HUES6 (cell line): ENCODE measurements at regions not wholly inside any gene's neighbourhood (a gene's known extent, or its start where the extent isn't known, plus 50 kb on each side); places are given as distances from the start of the nearest gene placed in this dataset.
A peak's percentile ranks its signal among the peaks of the same experiment; 100 is the strongest.
"Not testable (repeated sequence)": the region's sequence is repeated elsewhere in the genome, so short reads cannot be mapped to it uniquely, and the experiment has no call there.

Experiments used
- H3K27ac ChIP-seq: 2 replicates; pipeline ENCODE4 v1.7.0; 2013; ENCODE audit warnings: low read depth, mild to moderate bottlenecking, low read length, inconsistent platforms
- H3K27me3 ChIP-seq: 2 replicates; pipeline ENCODE4 v1.6.1; 2013; ENCODE audit warnings: low read length; ENCODE audit not compliant: control insufficient read depth, insufficient read depth
- H3K36me3 ChIP-seq: 2 replicates; pipeline ENCODE4 v1.6.1; 2013; ENCODE audit warnings: low read length; ENCODE audit not compliant: control insufficient read depth, insufficient read depth
- H3K4me1 ChIP-seq: 2 replicates; pipeline ENCODE4 v1.6.1; 2013; ENCODE audit warnings: low read length; ENCODE audit not compliant: control insufficient read depth, insufficient read depth
- H3K4me3 ChIP-seq: 2 replicates; pipeline ENCODE4 v1.5.1; 2013; ENCODE audit warnings: low read depth, low read length
- H3K9ac ChIP-seq: one replicate; pipeline ENCODE4 v1.6.1; 2013; ENCODE audit warnings: mild to moderate bottlenecking, low read length
- H3K9me3 ChIP-seq: 2 replicates; pipeline ENCODE4 v1.6.1; 2013; ENCODE audit warnings: low read depth, low read length; ENCODE audit not compliant: control insufficient read depth, insufficient read depth

GRCh38 chr11:128157423-128158298 is 429.7 kb downstream of the ETS1 start:
- no peak overlapping the region for H3K9ac ChIP-seq
- H3K4me1 ChIP-seq = no peaks in the 10 kb centered on the region; the same call in 1 of the 2 replicates
- H3K9me3 ChIP-seq = no peaks in the 10 kb centered on the region
- H3K27me3 ChIP-seq = no peaks in the 10 kb centered on the region
- H3K4me3 ChIP-seq = peak overlapping the region; percentile 54
- H3K36me3 ChIP-seq = no peaks in the 10 kb centered on the region
- H3K27ac ChIP-seq = no peak overlapping the region

DNA sequence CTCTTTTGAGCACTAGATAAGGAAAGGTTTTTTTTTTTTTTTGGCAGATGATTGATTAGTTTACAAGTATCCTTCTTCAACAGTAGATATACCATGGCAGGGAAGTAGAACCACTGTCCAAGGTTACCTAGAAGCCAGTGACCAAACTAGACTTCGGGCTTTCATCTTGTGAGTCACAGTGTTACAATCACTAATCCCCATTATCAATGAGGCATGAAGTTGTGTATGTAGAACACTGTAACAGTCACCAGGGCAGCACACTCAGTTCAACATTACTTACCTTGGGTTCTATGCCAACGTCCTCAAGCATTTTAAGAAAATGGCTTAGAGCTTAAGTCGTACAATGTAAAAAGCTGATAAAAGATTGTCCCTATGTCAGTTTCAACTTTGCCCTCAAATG is 430.9 kb downstream of the ETS1 start:
- Histone ChIP-seq H3K9ac (no peak overlapping the region), H3K4me3 (no peak overlapping the region)

GRCh38 chr11:128155590-128155989 is 431.8 kb downstream of the ETS1 start:
- H3K27ac ChIP-seq = no peak overlapping the region
- no peak overlapping the region for H3K4me3 ChIP-seq
- no peaks in the 10 kb centered on the region for H3K9me3 ChIP-seq
- H3K4me1 ChIP-seq = no peaks in the 10 kb centered on the region; the same call in 1 of the 2 replicates
- no peak overlapping the region for H3K9ac ChIP-seq
- H3K36me3 ChIP-seq = no peaks in the 10 kb centered on the region
- no peaks in the 10 kb centered on the region for H3K27me3 ChIP-seq

More for the DNA sequence above, 430.9 kb downstream of the ETS1 start:
- Histone ChIP-seq H3K27me3 (no peaks in the 10 kb centered on the region), H3K27ac (no peak overlapping the region), H3K4me1 (no peaks in the 10 kb centered on the region; the same call in 1 of the 2 replicates), H3K36me3 (no peaks in the 10 kb centered on the region), H3K9me3 (no peaks in the 10 kb centered on the region)

DNA sequence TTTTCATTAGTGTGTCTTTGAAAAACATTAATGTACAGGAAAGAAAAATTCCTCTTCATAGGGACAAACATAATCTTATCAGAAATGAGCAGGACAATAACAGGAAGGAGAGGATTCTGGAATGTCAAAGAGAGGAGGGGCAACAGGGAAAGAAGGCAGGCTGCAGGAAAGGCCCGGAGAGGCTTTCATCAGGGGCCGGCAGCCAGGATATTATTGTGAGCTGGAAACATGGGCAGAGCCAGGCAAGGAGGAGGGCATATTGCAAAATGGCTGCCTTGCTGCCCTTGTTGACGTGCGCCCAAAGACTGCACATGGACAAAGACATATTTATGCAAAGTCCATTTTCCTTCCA is 433.7 kb downstream of the ETS1 start:
- no peaks in the 10 kb centered on the region for H3K27me3 ChIP-seq
- H3K27ac ChIP-seq = no peak overlapping the region
- no peaks in the 10 kb centered on the region for H3K36me3 ChIP-seq
- no peaks in the 10 kb centered on the region; the same call in 1 of the 2 replicates for H3K4me1 ChIP-seq
- H3K9ac ChIP-seq = no peak overlapping the region
- no peaks in the 10 kb centered on the region for H3K9me3 ChIP-seq
- H3K4me3 ChIP-seq = no peak overlapping the region

DNA sequence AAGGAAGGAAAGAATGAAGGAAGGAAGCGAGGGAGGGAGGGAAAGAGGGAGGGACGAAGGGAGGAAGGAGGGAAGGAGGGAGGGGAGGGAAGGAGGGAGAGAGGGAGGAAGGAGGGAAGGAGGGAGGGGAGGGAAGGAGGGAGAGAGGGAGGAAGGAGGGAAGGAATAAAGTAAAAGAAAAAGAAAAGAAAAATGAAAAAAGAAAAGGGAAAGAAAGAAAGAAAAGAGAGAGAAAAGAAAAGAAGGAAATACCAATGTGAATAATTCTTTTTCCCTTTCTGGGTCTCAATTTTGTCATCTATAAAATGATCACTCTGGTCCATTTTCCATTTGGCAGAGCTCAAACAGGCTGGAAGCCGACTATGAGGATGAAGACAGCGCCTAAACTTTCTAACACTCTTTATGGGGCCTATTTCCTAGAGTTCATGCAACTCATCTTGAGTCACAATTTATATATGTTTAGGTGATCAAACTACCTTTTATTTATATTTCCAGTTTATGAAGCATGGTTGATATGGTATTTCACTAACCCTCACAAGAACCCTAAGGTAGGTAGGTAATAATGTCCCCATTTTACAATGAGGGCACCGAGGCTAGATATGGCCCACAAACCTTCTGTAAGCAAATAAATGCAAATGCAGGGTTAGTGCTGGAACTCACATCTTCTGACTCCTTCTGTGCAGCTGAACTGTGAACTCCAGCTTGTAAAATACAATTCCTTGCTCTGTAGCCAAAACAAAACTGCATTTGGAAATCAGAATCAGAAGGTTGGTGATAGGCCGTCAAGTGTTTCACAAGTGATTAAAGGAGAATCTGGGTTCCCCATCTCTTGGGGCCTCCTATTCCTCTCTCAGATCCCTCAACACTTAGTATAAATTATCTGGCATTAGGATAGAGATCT is 434.3 kb downstream of the ETS1 start:
- Histone ChIP-seq H3K4me3 (no peak overlapping the region), H3K9me3 (no peaks in the 10 kb centered on the region), H3K9ac (no peak overlapping the region), H3K27me3 (no peaks in the 10 kb centered on the region), H3K4me1 (no peaks in the 10 kb centered on the region; the same call in 1 of the 2 replicates), H3K27ac (no peak overlapping the region), H3K36me3 (no peaks in the 10 kb centered on the region)

DNA sequence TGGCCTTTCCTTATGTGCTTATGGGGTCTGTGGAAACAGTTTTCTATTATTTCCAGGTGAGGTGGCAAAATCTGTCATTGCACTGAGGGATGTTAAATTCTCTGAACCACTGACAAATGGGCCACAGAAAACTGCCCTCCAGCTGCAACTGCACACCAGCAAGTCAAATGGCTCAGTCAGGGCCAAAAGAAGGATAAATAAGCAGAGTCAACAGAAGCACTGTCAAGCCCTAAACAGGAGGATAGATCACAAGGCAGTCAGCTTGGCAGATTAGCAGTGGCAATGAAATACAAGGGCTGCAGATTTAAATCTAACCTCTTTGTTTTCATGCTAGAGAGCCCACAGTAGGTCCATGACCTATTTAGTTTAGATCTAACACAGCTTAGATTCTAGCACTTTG is 435.6 kb downstream of the ETS1 start:
- no peak overlapping the region for H3K27ac ChIP-seq
- H3K9ac ChIP-seq = no peak overlapping the region
- no peaks in the 10 kb centered on the region for H3K27me3 ChIP-seq
- H3K36me3 ChIP-seq = no peaks in the 10 kb centered on the region
- no peaks in the 10 kb centered on the region; the same call in 1 of the 2 replicates for H3K4me1 ChIP-seq
- no peaks in the 10 kb centered on the region for H3K9me3 ChIP-seq
- no peak overlapping the region for H3K4me3 ChIP-seq

DNA sequence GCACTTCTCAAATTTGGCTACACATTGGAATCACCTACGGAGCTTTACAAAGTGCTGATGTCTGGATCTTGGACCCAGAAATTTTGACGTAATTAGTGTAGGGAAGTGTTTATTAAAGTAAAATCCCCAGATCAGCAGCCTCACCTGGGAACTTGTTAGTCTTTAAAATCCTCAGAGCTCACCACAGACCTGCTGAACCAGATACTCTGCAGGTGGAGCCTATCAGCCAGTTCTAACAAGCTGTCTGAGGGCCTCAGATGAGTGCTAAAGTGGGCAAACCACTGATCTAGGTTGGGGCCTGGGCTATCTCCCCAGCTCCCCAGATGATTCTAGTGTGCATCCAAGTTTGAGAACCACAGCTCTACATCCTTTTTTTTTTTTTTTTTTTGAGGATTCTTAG is 436.0 kb downstream of the ETS1 start:
- Histone ChIP-seq H3K27ac (no peak overlapping the region), H3K4me3 (no peak overlapping the region), H3K9ac (no peak overlapping the region), H3K4me1 (no peaks in the 10 kb centered on the region; the same call in 1 of the 2 replicates), H3K9me3 (no peaks in the 10 kb centered on the region), H3K36me3 (no peaks in the 10 kb centered on the region), H3K27me3 (no peaks in the 10 kb centered on the region)

- Histone ChIP-seq H3K4me3 (no peak overlapping the region), H3K9me3 (no peaks in the 10 kb centered on the region), H3K27me3 (no peaks in the 10 kb centered on the region), H3K36me3 (no peaks in the 10 kb centered on the region), H3K4me1 (no peaks in the 10 kb centered on the region), H3K9ac (no peak overlapping the region), H3K27ac (no peak overlapping the region)
Observed at GRCh38 chr11:128148208-128148607, 439.1 kb downstream of the ETS1 start.

DNA sequence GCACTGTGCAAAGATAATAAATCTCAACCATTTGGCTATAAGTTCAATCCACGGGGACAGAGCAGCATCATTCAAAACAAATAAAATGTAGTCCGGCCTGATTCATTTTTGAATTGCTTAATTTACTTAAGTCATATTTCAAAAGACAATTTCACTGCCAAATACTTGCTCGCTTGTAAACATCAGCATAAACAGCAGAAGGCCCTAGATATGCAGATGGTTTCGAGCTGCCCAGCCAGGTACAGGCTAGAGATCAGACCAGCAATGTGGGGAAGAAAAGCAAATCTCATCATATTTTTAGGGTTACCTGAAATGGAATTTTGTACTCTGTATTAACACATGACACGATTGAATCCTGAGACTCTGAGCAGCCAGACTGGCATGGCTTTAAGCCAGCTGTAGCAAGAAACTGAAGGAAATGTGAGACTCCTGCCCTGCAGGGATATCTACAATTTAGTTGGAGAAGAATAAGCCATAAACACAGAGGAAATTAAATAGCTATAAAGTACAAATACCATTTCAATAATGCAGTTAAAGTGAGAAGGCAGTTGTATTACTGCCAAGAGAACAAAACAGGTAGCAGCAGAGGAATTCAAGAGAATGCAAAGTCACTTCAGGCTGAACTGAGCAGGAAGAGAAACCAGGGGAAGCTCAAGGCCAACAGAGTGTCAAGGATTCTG is 440.3 kb downstream of the ETS1 start:
- no peak overlapping the region for H3K9ac ChIP-seq
- no peak overlapping the region for H3K4me3 ChIP-seq
- no peaks in the 10 kb centered on the region for H3K4me1 ChIP-seq
- no peak overlapping the region for H3K27ac ChIP-seq
- H3K27me3 ChIP-seq = no peaks in the 10 kb centered on the region
- H3K36me3 ChIP-seq = no peaks in the 10 kb centered on the region
- no peaks in the 10 kb centered on the region for H3K9me3 ChIP-seq

DNA sequence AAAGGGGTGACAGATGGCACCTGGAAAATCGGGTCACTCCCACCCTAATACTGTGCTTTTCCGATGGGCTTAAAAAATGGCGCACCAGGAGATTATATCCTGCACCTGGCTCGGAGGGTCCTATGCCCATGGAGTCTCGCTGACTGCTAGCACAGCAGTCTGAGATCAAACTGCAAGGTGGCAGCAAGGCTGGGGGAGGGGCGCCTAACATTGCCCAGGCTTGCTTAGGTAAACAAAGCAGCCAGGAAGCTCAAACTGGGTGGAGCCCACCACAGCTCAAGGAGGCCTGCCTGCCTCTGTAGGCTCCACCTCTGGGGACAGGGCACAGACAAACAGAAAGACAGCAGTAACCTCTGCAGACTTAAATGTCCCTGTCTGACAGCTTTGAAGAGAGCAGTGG is 447.1 kb downstream of the ETS1 start:
- not testable (repeated sequence) for H3K27me3 ChIP-seq, H3K9me3 ChIP-seq, H3K4me1 ChIP-seq, H3K27ac ChIP-seq, H3K9ac ChIP-seq, H3K4me3 ChIP-seq, H3K36me3 ChIP-seq
